ENCODE measurements at regions not wholly inside any gene's neighbourhood (a gene's known extent, or its start where the extent isn't known, plus 50 kb on each side); places are given as distances from the start of the nearest gene placed in this dataset.
A peak's percentile ranks its signal among the peaks of the same experiment; 100 is the strongest.
"Not testable (repeated sequence)": the region's sequence is repeated elsewhere in the genome, so short reads cannot be mapped to it uniquely, and the experiment has no call there.

DNA sequence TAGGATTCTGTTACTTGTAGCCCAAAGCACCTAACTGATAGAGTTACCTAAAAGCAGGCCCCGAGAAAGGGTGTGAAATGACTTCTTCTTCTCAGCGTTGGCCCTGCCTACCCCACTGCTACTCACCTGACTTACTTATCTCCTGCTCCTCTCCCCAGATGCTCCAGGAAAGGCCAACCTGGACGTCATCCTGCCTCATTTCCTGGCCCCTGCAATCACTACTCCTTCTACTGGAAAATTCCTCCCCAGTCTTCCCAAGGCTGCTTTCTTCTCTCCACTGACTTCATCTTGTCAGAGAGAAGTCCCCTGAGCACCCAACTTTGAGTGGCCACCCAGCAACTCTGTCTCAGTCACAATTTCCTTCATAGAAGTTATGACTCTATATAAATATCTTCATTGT is 63.4 kb upstream of the KLF7 start:
- Mint-ChIP-seq H3K27ac (peak overlapping the region in 1 of 7 donors; percentile 80), H3K9me3 (peaks cover 0 to 2% (median 0%) of the 10 kb centered on the region in 8 donors), H3K4me1 (peaks cover 3 to 5% (median 4%) of the 10 kb centered on the region in 4 donors), H3K27me3 (peaks cover 2 to 10% of the 10 kb centered on the region in 2 donors), H3K36me3 (no peaks in the 10 kb centered on the region), H3K4me3 (no peak overlapping the region)
- Histone ChIP-seq H3K4me1 (ENCODE audit: insufficient read depth, low read length) (no peaks in the 10 kb centered on the region), H3K36me3 (ENCODE audit: insufficient read depth, low read length) (no peaks in the 10 kb centered on the region), H3K27ac (ENCODE audit: low read depth, low read length) (no peak overlapping the region), H3K4me3 (ENCODE audit: low read length in 2 of 2) (no peak overlapping the region), H3K27me3 (ENCODE audit: insufficient read depth, low read length) (no peaks in the 10 kb centered on the region), H3K9me3 (ENCODE audit: control insufficient read depth in 1 of 2, low read length in 2 of 2) (no peaks in the 10 kb centered on the region)
- CTCF ChIA-PET (ENCODE audit: partially characterized antibody), result no interaction called here
- POLR2A ChIA-PET (ENCODE audit: partially characterized antibody), result interaction anchor here (1.4 kb wide), 1 partner anchor 12 kb away, joined by 3 read pairs; no protein-coding TSS in a partner anchor
- intact Hi-C loops (cut with micrococcal nuclease), result no loop called here
- no peak for DNase-seq

DNA sequence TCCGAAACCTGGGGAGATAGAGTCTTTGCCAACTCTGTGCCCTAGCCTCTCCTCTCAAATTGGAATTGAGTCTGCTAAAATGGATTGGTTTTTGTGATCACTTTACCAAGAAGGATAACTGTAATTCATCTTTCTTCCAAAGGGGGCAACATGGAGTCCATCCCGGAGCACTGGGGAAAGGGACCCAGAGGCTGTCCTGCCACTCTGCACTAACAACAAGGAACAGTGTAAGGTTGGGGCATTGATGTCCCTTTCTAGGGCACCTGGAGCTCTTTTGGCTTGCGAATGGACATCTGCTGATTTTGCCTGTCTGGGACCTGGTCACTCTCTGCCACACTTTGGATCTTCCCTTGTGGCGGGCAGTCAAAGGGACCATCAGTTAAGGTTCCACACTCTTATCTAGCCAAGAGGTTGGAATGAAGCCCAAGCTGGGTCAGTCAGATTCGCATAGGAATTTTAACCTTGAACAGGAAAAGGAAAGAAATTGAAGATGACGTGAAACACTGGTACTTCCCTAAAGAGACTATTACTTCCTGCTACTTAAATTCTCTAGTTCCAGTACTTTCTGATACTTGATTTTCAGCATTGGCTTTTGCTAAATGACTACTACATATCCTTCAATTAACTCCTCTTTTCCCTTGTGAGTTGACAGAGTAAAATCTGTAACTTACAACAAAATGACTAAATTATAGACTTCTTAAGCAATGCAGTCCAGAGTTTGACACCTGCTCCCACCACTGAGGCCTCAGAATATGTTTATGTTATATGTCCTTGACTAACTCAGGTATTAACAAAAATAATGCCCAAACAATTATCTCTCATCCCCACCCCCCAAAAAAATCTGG is 64.7 kb upstream of the KLF7 start:
- H3K4me1 Mint-ChIP-seq, result peaks cover 0 to 5% (median 0%) of the 10 kb centered on the region in 4 donors
- no peaks in the 10 kb centered on the region for H3K9me3 ChIP-seq (ENCODE audit: control insufficient read depth in 1 of 2, low read length in 2 of 2)
- H3K4me1 ChIP-seq (ENCODE audit: insufficient read depth, low read length), result no peaks in the 10 kb centered on the region
- POLR2A ChIA-PET (ENCODE audit: partially characterized antibody), result no interaction called here
- H3K27ac Mint-ChIP-seq, result no peak overlapping the region
- intact Hi-C loops (cut with micrococcal nuclease), result no loop called here
- no peaks in the 10 kb centered on the region for H3K27me3 ChIP-seq (ENCODE audit: insufficient read depth, low read length)
- H3K4me3 Mint-ChIP-seq, result no peak overlapping the region
- CTCF ChIA-PET (ENCODE audit: partially characterized antibody), result no interaction called here
- no peaks in the 10 kb centered on the region for H3K9me3 Mint-ChIP-seq
- DNase-seq, result peak in 1 of 5 donors; percentile 39
- no peak overlapping the region for H3K4me3 ChIP-seq (ENCODE audit: low read length in 2 of 2)
- H3K27me3 Mint-ChIP-seq, result peaks cover 2% of the 10 kb centered on the region in 2 donors
- no peaks in the 10 kb centered on the region for H3K36me3 ChIP-seq (ENCODE audit: insufficient read depth, low read length)
- H3K27ac ChIP-seq (ENCODE audit: low read depth, low read length), result no peak overlapping the region
- no peaks in the 10 kb centered on the region for H3K36me3 Mint-ChIP-seq

DNA sequence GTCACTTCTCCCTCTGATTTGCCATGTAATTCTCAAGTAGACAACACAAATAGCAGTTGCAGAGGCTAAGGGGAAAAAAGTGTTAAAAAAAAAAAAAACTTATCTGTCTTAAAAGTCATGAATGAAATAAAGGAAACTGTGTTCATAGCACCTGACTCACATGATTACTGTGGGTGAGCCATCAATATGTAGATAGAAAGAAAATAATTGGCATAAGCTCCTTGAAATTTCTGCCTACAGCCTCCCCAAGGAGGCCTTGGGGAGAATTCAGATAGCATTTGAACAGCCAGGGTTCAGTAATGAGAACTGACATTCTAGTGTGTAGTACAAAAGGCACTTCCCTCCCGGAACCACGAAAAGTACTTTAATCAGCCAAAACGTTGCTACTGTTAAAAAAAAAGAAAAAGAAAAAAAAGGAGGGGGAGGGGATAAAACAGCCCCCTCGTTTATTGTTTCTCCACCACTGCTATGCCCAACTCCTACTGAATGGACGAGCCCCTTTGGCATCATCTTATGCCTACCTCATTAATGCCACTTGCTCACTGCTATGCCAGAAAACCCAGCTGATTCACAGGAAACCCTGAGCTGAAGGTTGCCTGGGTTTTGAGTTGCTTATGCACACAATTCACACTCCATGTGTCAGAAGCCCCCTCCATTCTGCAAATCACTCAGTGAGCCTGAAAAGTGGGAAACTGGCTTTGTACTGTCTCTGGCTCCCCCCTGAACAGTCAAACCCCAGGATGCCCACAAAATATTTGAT is 65.5 kb upstream of the KLF7 start:
- intact Hi-C loops (cut with micrococcal nuclease), result no loop called here
- Histone ChIP-seq H3K4me1 (ENCODE audit: insufficient read depth, low read length) (no peaks in the 10 kb centered on the region), H3K36me3 (ENCODE audit: insufficient read depth, low read length) (no peaks in the 10 kb centered on the region), H3K27ac (ENCODE audit: low read depth, low read length) (no peak overlapping the region), H3K4me3 (ENCODE audit: low read length in 2 of 2) (no peak overlapping the region), H3K9me3 (ENCODE audit: control insufficient read depth in 1 of 2, low read length in 2 of 2) (no peaks in the 10 kb centered on the region), H3K27me3 (ENCODE audit: insufficient read depth, low read length) (no peaks in the 10 kb centered on the region)
- ChIA-PET POLR2A (ENCODE audit: partially characterized antibody) (no interaction called here), CTCF (ENCODE audit: partially characterized antibody) (no interaction called here)
- Mint-ChIP-seq H3K36me3 (no peaks in the 10 kb centered on the region), H3K27me3 (peaks cover 2% of the 10 kb centered on the region in 2 donors), H3K4me1 (peaks cover 0 to 5% (median 0%) of the 10 kb centered on the region in 4 donors), H3K4me3 (no peak overlapping the region), H3K9me3 (no peaks in the 10 kb centered on the region), H3K27ac (no peak overlapping the region)
- DNase-seq, result no peak

DNA sequence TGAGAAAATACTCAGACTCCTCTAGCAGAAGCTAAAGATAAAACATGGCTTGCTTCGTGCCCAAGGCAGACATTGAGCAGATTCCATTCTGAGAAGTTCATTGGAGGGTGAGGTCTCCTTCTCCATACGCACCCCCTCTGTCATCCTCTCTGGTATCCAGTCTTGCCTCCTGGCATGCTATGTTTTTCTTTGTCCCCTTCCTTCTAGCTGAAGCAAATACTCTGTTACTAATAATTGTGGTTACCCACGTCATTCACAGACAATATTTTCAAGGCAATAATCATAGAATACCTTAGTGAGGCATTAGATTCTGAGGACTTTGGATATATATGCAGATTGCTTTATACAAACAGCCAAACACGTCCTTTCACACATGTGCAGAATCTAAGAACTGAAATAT is 66.2 kb upstream of the KLF7 start:
- Histone ChIP-seq H3K9me3 (ENCODE audit: control insufficient read depth in 1 of 2, low read length in 2 of 2) (no peaks in the 10 kb centered on the region), H3K4me1 (ENCODE audit: insufficient read depth, low read length) (no peaks in the 10 kb centered on the region), H3K27me3 (ENCODE audit: insufficient read depth, low read length) (no peaks in the 10 kb centered on the region), H3K4me3 (ENCODE audit: low read length in 2 of 2) (no peak overlapping the region), H3K27ac (ENCODE audit: low read depth, low read length) (no peak overlapping the region), H3K36me3 (ENCODE audit: insufficient read depth, low read length) (no peaks in the 10 kb centered on the region)
- Mint-ChIP-seq H3K36me3 (no peaks in the 10 kb centered on the region), H3K27me3 (peaks cover 2% of the 10 kb centered on the region in 2 donors), H3K9me3 (no peaks in the 10 kb centered on the region), H3K4me1 (peaks cover 0 to 5% (median 0%) of the 10 kb centered on the region in 4 donors), H3K4me3 (no peak overlapping the region), H3K27ac (no peak overlapping the region)
- ChIA-PET POLR2A (ENCODE audit: partially characterized antibody) (no interaction called here), CTCF (ENCODE audit: partially characterized antibody) (no interaction called here)
- no peak for DNase-seq
- intact Hi-C loops (cut with micrococcal nuclease), result no loop called here

DNA sequence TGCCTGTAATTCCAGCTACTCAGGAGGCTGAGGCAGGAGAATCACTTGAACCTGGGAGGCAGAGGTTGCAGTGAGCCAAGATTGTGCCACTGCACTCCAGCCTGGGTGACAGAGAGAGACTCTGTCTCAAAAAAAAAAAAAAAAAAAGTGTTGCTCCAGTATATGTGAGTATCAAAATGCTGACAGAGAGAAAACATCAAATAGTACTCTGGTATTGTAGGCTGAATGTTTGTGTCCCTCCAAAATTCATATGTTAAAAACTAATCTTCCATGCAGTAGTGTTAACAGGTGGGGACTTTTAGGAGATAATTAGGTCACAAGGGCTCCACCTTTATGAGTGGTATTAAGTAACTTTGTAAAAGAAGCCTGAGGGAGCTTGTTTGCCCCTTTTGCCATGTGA is 67.4 kb upstream of the KLF7 start:
- H3K27ac Mint-ChIP-seq; H3K27ac ChIP-seq (ENCODE audit: low read depth, low read length); DNase-seq; H3K9me3 Mint-ChIP-seq; H3K9me3 ChIP-seq (ENCODE audit: control insufficient read depth in 1 of 2, low read length in 2 of 2); intact Hi-C loops (cut with micrococcal nuclease); H3K36me3 Mint-ChIP-seq; H3K4me1 Mint-ChIP-seq; H3K27me3 Mint-ChIP-seq; H3K4me3 Mint-ChIP-seq; H3K27me3 ChIP-seq (ENCODE audit: insufficient read depth, low read length); H3K36me3 ChIP-seq (ENCODE audit: insufficient read depth, low read length); H3K4me1 ChIP-seq (ENCODE audit: insufficient read depth, low read length); POLR2A ChIA-PET (ENCODE audit: partially characterized antibody); H3K4me3 ChIP-seq (ENCODE audit: low read length in 2 of 2): not testable (repeated sequence)
- CTCF ChIA-PET (ENCODE audit: partially characterized antibody), result interaction anchor here (0.7 kb wide), 1 partner anchor 13 kb away, joined by 3 read pairs; no protein-coding TSS in a partner anchor

DNA sequence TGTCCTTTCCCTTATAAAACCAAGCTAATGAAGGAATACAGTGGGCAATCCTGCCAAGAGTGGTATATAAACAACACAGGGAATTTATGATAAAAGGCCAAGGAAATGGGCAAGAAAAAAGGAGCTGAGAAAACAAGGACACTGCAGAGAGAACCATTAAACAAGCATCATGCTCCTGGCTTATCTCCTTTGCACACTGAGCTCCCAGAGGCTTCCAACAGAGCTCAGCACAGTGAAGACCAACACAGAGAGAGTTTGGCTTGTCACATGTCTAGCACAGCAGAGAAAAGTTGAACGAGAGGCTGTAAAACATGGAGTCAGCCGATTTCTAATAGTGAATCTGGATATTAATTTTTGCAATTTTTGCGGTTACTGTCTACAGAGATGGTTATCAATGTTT is 68.0 kb upstream of the KLF7 start:
- no peaks in the 10 kb centered on the region for H3K9me3 Mint-ChIP-seq
- CTCF ChIA-PET (ENCODE audit: partially characterized antibody), result no interaction called here
- POLR2A ChIA-PET (ENCODE audit: partially characterized antibody), result no interaction called here
- no peaks in the 10 kb centered on the region for H3K27me3 Mint-ChIP-seq
- Histone ChIP-seq H3K4me1 (ENCODE audit: insufficient read depth, low read length) (no peaks in the 10 kb centered on the region), H3K4me3 (ENCODE audit: low read length in 2 of 2) (no peak overlapping the region), H3K36me3 (ENCODE audit: insufficient read depth, low read length) (no peaks in the 10 kb centered on the region), H3K27ac (ENCODE audit: low read depth, low read length) (no peak overlapping the region), H3K9me3 (ENCODE audit: control insufficient read depth in 1 of 2, low read length in 2 of 2) (no peaks in the 10 kb centered on the region), H3K27me3 (ENCODE audit: insufficient read depth, low read length) (no peaks in the 10 kb centered on the region)
- peaks cover 0 to 6% (median 3%) of the 10 kb centered on the region in 4 donors for H3K4me1 Mint-ChIP-seq
- H3K4me3 Mint-ChIP-seq, result no peak overlapping the region
- H3K27ac Mint-ChIP-seq, result no peak overlapping the region
- no peak for DNase-seq
- intact Hi-C loops (cut with micrococcal nuclease), result no loop called here
- H3K36me3 Mint-ChIP-seq, result no peaks in the 10 kb centered on the region

DNA sequence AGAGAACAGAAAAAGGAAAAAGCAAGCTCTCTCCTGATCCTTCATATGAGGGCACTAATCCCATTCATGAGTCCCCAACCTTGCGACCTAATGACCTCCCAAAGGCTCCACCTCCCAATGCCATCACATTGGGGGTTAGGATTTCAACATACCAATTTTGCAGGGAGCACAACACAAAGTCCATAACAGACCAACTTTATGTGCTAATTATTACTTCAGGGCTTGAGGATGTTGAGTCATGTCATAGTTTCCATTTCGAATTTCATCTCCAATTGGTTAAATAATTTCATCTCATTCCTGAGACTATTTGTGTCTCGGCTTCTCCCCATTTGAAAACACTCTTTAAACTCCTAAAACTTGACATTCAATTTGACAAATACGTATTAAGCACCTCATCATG is 69.9 kb upstream of the KLF7 start:
- Mint-ChIP-seq H3K9me3 (no peaks in the 10 kb centered on the region), H3K27ac (no peak overlapping the region), H3K4me3 (no peak overlapping the region), H3K4me1 (peaks cover 3 to 10% (median 6%) of the 10 kb centered on the region in 4 donors), H3K36me3 (no peaks in the 10 kb centered on the region), H3K27me3 (no peaks in the 10 kb centered on the region)
- ChIA-PET POLR2A (ENCODE audit: partially characterized antibody) (no interaction called here), CTCF (ENCODE audit: partially characterized antibody) (no interaction called here)
- H3K36me3 ChIP-seq (ENCODE audit: insufficient read depth, low read length), result no peaks in the 10 kb centered on the region
- H3K4me3 ChIP-seq (ENCODE audit: low read length in 2 of 2), result no peak overlapping the region
- H3K27me3 ChIP-seq (ENCODE audit: insufficient read depth, low read length), result no peaks in the 10 kb centered on the region
- DNase-seq, result no peak
- no peak overlapping the region for H3K27ac ChIP-seq (ENCODE audit: low read depth, low read length)
- no peaks in the 10 kb centered on the region for H3K9me3 ChIP-seq (ENCODE audit: control insufficient read depth in 1 of 2, low read length in 2 of 2)
- intact Hi-C loops (cut with micrococcal nuclease), result no loop called here
- peaks cover 10% of the 10 kb centered on the region for H3K4me1 ChIP-seq (ENCODE audit: insufficient read depth, low read length)
